Mesodermal cell (in vitro differentiated cells): ENCODE measurements at regions not wholly inside any gene's neighbourhood (a gene's known extent, or its start where the extent isn't known, plus 50 kb on each side); places are given as distances from the start of the nearest gene placed in this dataset.

Experiments used
- H3K27ac ChIP-seq: 2 replicates; pipeline ENCODE4 v1.7.0; 2013; ENCODE audit warnings: mild to moderate bottlenecking, low read depth, low read length, moderate library complexity; ENCODE audit not compliant: severe bottlenecking
- H3K36me3 ChIP-seq: 2 replicates; pipeline ENCODE4 v1.7.1; 2013; ENCODE audit warnings: mild to moderate bottlenecking, low read length, moderate library complexity; ENCODE audit not compliant: control insufficient read depth, insufficient read depth
- H3K4me1 ChIP-seq: one replicate; pipeline ENCODE4 v1.7.1; 2013; ENCODE audit warnings: mild to moderate bottlenecking, low read length; ENCODE audit not compliant: insufficient read depth, control insufficient read depth, poor library complexity, severe bottlenecking
- H3K4me3 ChIP-seq: 2 replicates; pipeline ENCODE4 v1.7.0; 2013; ENCODE audit warnings: low read length, control low read depth, mild to moderate bottlenecking; ENCODE audit not compliant: insufficient read depth, poor library complexity, severe bottlenecking; ENCODE audit errors: extremely low read depth
- H3K9me3 ChIP-seq: 2 replicates; pipeline ENCODE4 v1.7.1; 2013; ENCODE audit warnings: mild to moderate bottlenecking, low read length, moderate library complexity; ENCODE audit not compliant: control insufficient read depth
- WGBS, 2 experiments: methylation state at CpG; one replicate each; pipeline ENCODE4 v1.1.5; 2013; ENCODE audit warnings: missing lambda C conversion rate in 2 of 2; ENCODE audit not compliant: insufficient coverage in 2 of 2; 5-methylcytosine and 5-hydroxymethylcytosine counted together

- Histone ChIP-seq H3K4me3 (no peak overlapping the region), H3K9me3 (peaks cover 7% of the 10 kb centered on the region), H3K36me3 (no peaks in the 10 kb centered on the region), H3K27ac (no peak overlapping the region), H3K4me1 (no peaks in the 10 kb centered on the region)
- no CpG with 5 or more reads among the region's 2 CpGs for WGBS, 2 experiments
Measured at GRCh38 chr4:134145369-134145768, 56.2 kb downstream of the PABPC4L start.

- Histone ChIP-seq H3K4me1 (no peaks in the 10 kb centered on the region), H3K9me3 (peaks cover 7% of the 10 kb centered on the region), H3K4me3 (no peak overlapping the region), H3K27ac (no peak overlapping the region), H3K36me3 (no peaks in the 10 kb centered on the region)
- WGBS, 2 experiments = no CpG with 5 or more reads among the region's 2 CpGs
Measured at GRCh38 chr4:134144337-134144736, 57.3 kb downstream of the PABPC4L start.

GRCh38 chr4:134141728-134142127 is 59.9 kb downstream of the PABPC4L start:
- Histone ChIP-seq H3K9me3 (peaks cover 4% of the 10 kb centered on the region), H3K27ac (no peak overlapping the region), H3K4me1 (no peaks in the 10 kb centered on the region), H3K36me3 (no peaks in the 10 kb centered on the region), H3K4me3 (no peak overlapping the region)
- no CpG with 5 or more reads among the region's 2 CpGs for whole genome bisulfite sequencing, 2 experiments

- H3K27ac ChIP-seq = no peak overlapping the region
- no peak overlapping the region for H3K4me3 ChIP-seq
- no peaks in the 10 kb centered on the region for H3K9me3 ChIP-seq
- H3K36me3 ChIP-seq = no peaks in the 10 kb centered on the region
- no peaks in the 10 kb centered on the region for H3K4me1 ChIP-seq
- WGBS, 2 experiments = 83% methylated on average over 1 of the region's 1 CpG; no CpG with 5 or more reads in 1 of the 2 experiments
Measured at GRCh38 chr4:134139188-134139587, 62.4 kb downstream of the PABPC4L start.

GRCh38 chr4:134132086-134132783 is 69.4 kb downstream of the PABPC4L start:
- no peak overlapping the region for H3K27ac ChIP-seq
- H3K36me3 ChIP-seq = no peaks in the 10 kb centered on the region
- 100% methylated on average over 1 of the region's 3 CpGs; no CpG with 5 or more reads in 1 of the 2 experiments for WGBS, 2 experiments
- no peaks in the 10 kb centered on the region for H3K9me3 ChIP-seq
- H3K4me1 ChIP-seq = no peaks in the 10 kb centered on the region
- H3K4me3 ChIP-seq = no peak overlapping the region

- Histone ChIP-seq H3K27ac (no peak overlapping the region), H3K9me3 (no peaks in the 10 kb centered on the region)
- 83 to 86% methylated on average over 1 of the region's 5 CpGs for WGBS, 2 experiments
Measured at GRCh38 chr4:134126955-134127354, 74.6 kb downstream of the PABPC4L start.

GRCh38 chr4:134126000-134126560 is 75.5 kb downstream of the PABPC4L start:
- Histone ChIP-seq H3K36me3 (no peaks in the 10 kb centered on the region), H3K4me1 (no peaks in the 10 kb centered on the region), H3K9me3 (no peaks in the 10 kb centered on the region), H3K4me3 (no peak overlapping the region), H3K27ac (no peak overlapping the region)
- WGBS, 2 experiments = no CpG with 5 or more reads among the region's 1 CpG

More at GRCh38 chr4:134126955-134127354, 74.6 kb downstream of the PABPC4L start:
- H3K4me3 ChIP-seq = no peak overlapping the region
- H3K36me3 ChIP-seq = no peaks in the 10 kb centered on the region
- no peaks in the 10 kb centered on the region for H3K4me1 ChIP-seq

- no peaks in the 10 kb centered on the region for H3K4me1 ChIP-seq
- no peak overlapping the region for H3K27ac ChIP-seq
- H3K4me3 ChIP-seq = no peak overlapping the region
- WGBS, 2 experiments = no CpG with 5 or more reads among the region's 1 CpG
- H3K9me3 ChIP-seq = no peaks in the 10 kb centered on the region
- H3K36me3 ChIP-seq = no peaks in the 10 kb centered on the region
Measured at GRCh38 chr4:134122903-134123302, 78.7 kb downstream of the PABPC4L start.

GRCh38 chr4:134117392-134118183 is 84.0 kb downstream of the PABPC4L start:
- Histone ChIP-seq H3K4me3 (no peak overlapping the region), H3K4me1 (no peaks in the 10 kb centered on the region)
- WGBS, 2 experiments = 80% methylated on average over 1 to 2 of the region's 2 CpGs

GRCh38 chr4:134089885-134090284 is 111.7 kb downstream of the PABPC4L start:
- H3K36me3 ChIP-seq = no peaks in the 10 kb centered on the region
- H3K9me3 ChIP-seq = no peaks in the 10 kb centered on the region
- H3K4me3 ChIP-seq = no peak overlapping the region
- no peak overlapping the region for H3K27ac ChIP-seq
- H3K4me1 ChIP-seq = no peaks in the 10 kb centered on the region
- WGBS, 2 experiments = 63 to 100% methylated on average over 1 of the region's 3 CpGs

More at GRCh38 chr4:134117392-134118183, 84.0 kb downstream of the PABPC4L start:
- Histone ChIP-seq H3K36me3 (no peaks in the 10 kb centered on the region), H3K27ac (no peak overlapping the region), H3K9me3 (no peaks in the 10 kb centered on the region)
